HepG2 (cell line): ENCODE measurements at regions not wholly inside any gene's neighbourhood (a gene's known extent, or its start where the extent isn't known, plus 50 kb on each side); places are given as distances from the start of the nearest gene placed in this dataset.

Experiments used
- ATAC-seq: fragments of 200-7000 bp; cut with Tn5 transposase; 3 replicates; pipeline ENCODE4 v1.9.1; 2020; ENCODE audit warnings: mild to moderate bottlenecking, moderate library complexity
- BruUV-seq: library from RNA; stranded (reverse); fragments of 400-500 nt; replicated peaks from 2 replicates; lab custom pipeline; 2021; lab: Mats Ljungman, UMichigan
- CTCF ChIA-PET: fragments of 300-600 bp; formaldehyde crosslinking; extraction: SDS; loops from one replicate; lab custom pipeline; 2021; ENCODE audit warnings: low total read pairs, inconsistent platforms, low intra/inter-chr PET ratio; lab: Yijun Ruan, JAX
- POLR2A ChIA-PET: fragments of 350-600 bp; sonication (Branson Sonifier 250); formaldehyde crosslinking; loops from one replicate; lab custom pipeline; 2020; ENCODE audit warnings: antibody characterized with exemption, inconsistent platforms; lab: Yijun Ruan, JAX
- DNase-seq: peaks from one replicate; pipeline ENCODE4 v3.0.0-alpha.2; 2015; ENCODE audit warnings: low spot score
- FAIRE-seq: peaks from 3 replicates; lab custom pipeline; 2011; peaks lifted over from hg19 to GRCh38; lab: Jason Lieb, UNC
- H2AFZ ChIP-seq: one replicate; pipeline ENCODE4 v1.6.1; 2011; ENCODE audit warnings: low read length, inconsistent platforms
- H3K27ac ChIP-seq: fragments of 300-600 bp; 3 replicates; pipeline ENCODE4 v1.8.0; 2011; ENCODE audit warnings: mixed run types, mild to moderate bottlenecking, mixed read lengths, low read length, inconsistent platforms; ENCODE audit not compliant: insufficient read depth; ENCODE audit errors: extremely low read length
- H3K27me3 ChIP-seq, 2 experiments: fragments of 200-600 bp in 1 of 2; 2 replicates in 1 of 2; 3 replicates in 1 of 2; pipeline versions ENCODE4 v1.6.0 to v1.8.0; 2011; ENCODE audit warnings: low read length in 2 of 2, mild to moderate bottlenecking in 2 of 2, moderate library complexity in 2 of 2, inconsistent platforms in 1 of 2; ENCODE audit not compliant: insufficient read depth in 2 of 2, control insufficient read depth in 1 of 2
- H3K36me3 ChIP-seq, 2 experiments: fragments of 200-600 bp in 1 of 2; replicated peaks in 1 of 2; 2 replicates in 1 of 2; 3 replicates in 1 of 2; pipeline versions ENCODE4 v1.5.1 to v1.8.0; 2011; ENCODE audit warnings: low read length in 2 of 2, inconsistent platforms in 1 of 2; ENCODE audit not compliant: insufficient read depth in 2 of 2, control insufficient read depth in 1 of 2
- H3K4me1 ChIP-seq: 2 replicates; pipeline ENCODE4 v1.5.1; 2012; ENCODE audit warnings: low read length, inconsistent platforms; ENCODE audit not compliant: insufficient read depth
- H3K4me2 ChIP-seq: 2 replicates; pipeline ENCODE4 v1.6.0; 2011; ENCODE audit warnings: low read depth, low read length, inconsistent platforms
- H3K4me3 ChIP-seq, 3 experiments: fragments of 200-600 bp in 1 of 3; sonication (generic), shearing (Covaris generic) in 1 of 3; replicated peaks in 1 of 3; 2 replicates each; pipeline ENCODE4 v1.5.1; 2011 to 2016; ENCODE audit warnings: low read length in 3 of 3, inconsistent platforms in 2 of 3, low read depth in 2 of 3, mild to moderate bottlenecking in 2 of 3, control low read depth in 1 of 3, mixed read lengths in 1 of 3; ENCODE audit not compliant: insufficient read depth in 1 of 3
- H3K79me2 ChIP-seq: one replicate; pipeline ENCODE4 v1.6.1; 2011; ENCODE audit warnings: low read length, inconsistent platforms; ENCODE audit not compliant: insufficient read depth
- H3K9ac ChIP-seq: 2 replicates; pipeline ENCODE4 v1.6.0; 2011; ENCODE audit warnings: mild to moderate bottlenecking, low read depth, low read length, inconsistent platforms; ENCODE audit not compliant: insufficient read depth
- H3K9me3 ChIP-seq: 2 replicates; pipeline ENCODE4 v1.5.1; 2012; ENCODE audit warnings: mild to moderate bottlenecking, low read length
- H4K20me1 ChIP-seq: 2 replicates; pipeline ENCODE4 v1.6.0; 2011; ENCODE audit warnings: inconsistent platforms, mild to moderate bottlenecking, low read length, moderate library complexity; ENCODE audit not compliant: insufficient read depth
- KAT2B ChIP-seq: fragments of 150-350 bp; IDR thresholded peaks from 2 replicates; pipeline ENCODE4 v1.6.1; 2014; ENCODE audit warnings: low read depth, low read length, borderline replicate concordance
- NFYB ChIP-seq: sonication (generic); formaldehyde crosslinking; IDR thresholded peaks from 2 replicates; pipeline ENCODE4 v1.4.0; 2020; ENCODE audit warnings: missing genetic modification reagents
- SYNCRIP ChIP-seq: fragments of 200-400 bp; formaldehyde crosslinking; IDR thresholded peaks from 2 replicates; pipeline ENCODE4 v1.6.1; 2018; ENCODE audit warnings: mild to moderate bottlenecking, low read depth, low read length; ENCODE audit not compliant: insufficient read depth
- ZIK1 ChIP-seq: sonication (generic); formaldehyde crosslinking; IDR thresholded peaks from 2 replicates; pipeline ENCODE4 v1.5.0; 2020; ENCODE audit warnings: mild to moderate bottlenecking, low read depth, missing genetic modification reagents, borderline replicate concordance
- ZNF232 ChIP-seq: sonication (generic); formaldehyde crosslinking; IDR thresholded peaks from 2 replicates; pipeline ENCODE4 v1.4.0; 2020; ENCODE audit warnings: missing genetic modification reagents, borderline replicate concordance
- ZNF383 ChIP-seq: sonication (generic); formaldehyde crosslinking; IDR thresholded peaks from 2 replicates; pipeline ENCODE4 v1.4.0; 2020; ENCODE audit warnings: missing genetic modification reagents, mild to moderate bottlenecking, borderline replicate concordance
- ZNF7 ChIP-seq: IDR thresholded peaks from 2 replicates; pipeline ENCODE4 v1.6.1; 2016; ENCODE audit warnings: missing biosample characterization, missing genetic modification reagents
- ZNF766 ChIP-seq: sonication (generic); formaldehyde crosslinking; IDR thresholded peaks from 2 replicates; pipeline ENCODE4 v1.5.0; 2020; ENCODE audit warnings: missing genetic modification reagents, borderline replicate concordance
- ZNF781 ChIP-seq: sonication (generic); formaldehyde crosslinking; IDR thresholded peaks from 2 replicates; pipeline ENCODE4 v1.5.1; 2020; ENCODE audit warnings: borderline replicate concordance, mild to moderate bottlenecking, missing genetic modification reagents; ENCODE audit errors: not compliant biosample characterization
- WGBS: methylation state at CpG from one replicate; pipeline ENCODE4 v1.1.6; 2017; ENCODE audit warnings: low lambda C conversion rate; 5-methylcytosine and 5-hydroxymethylcytosine counted together
- in situ Hi-C: cut with HindIII; loops from 2 replicates; pipeline ENCODE4 v1.10.0; 2017; ENCODE audit warnings: low pct_unique_long_range_greater_than_20kb; ENCODE audit not compliant: extremely low pct_ligation_motif_present
- intact Hi-C: fragments of 100-400 bp; cut with micrococcal nuclease; formaldehyde crosslinking; loops from one replicate; pipeline ENCODE4 v1.10.0; 2022; ENCODE audit not compliant: unreplicated experiment
- TF ChIP-seq, protein P1 (sequence below): sonication (generic); formaldehyde crosslinking; IDR thresholded peaks from 2 replicates; pipeline ENCODE4 v1.9.0; 2021; ENCODE audit warnings: mild to moderate bottlenecking, missing genetic modification reagents
- TF ChIP-seq, protein P2 (sequence below): sonication (generic); formaldehyde crosslinking; IDR thresholded peaks from 2 replicates; pipeline ENCODE4 v1.4.0; 2020; ENCODE audit warnings: missing genetic modification reagents, mild to moderate bottlenecking, borderline replicate concordance
- TF ChIP-seq, protein P3 (sequence below): IDR thresholded peaks from 2 replicates; pipeline ENCODE4 v1.6.1; 2016; ENCODE audit warnings: missing compliant biosample characterization, missing genetic modification reagents, borderline replicate concordance
- TF ChIP-seq, protein P4 (sequence below): sonication (generic); formaldehyde crosslinking; IDR thresholded peaks from 2 replicates; pipeline ENCODE4 v1.4.0; 2020; ENCODE audit warnings: low read depth, mild to moderate bottlenecking, missing genetic modification reagents

DNA sequence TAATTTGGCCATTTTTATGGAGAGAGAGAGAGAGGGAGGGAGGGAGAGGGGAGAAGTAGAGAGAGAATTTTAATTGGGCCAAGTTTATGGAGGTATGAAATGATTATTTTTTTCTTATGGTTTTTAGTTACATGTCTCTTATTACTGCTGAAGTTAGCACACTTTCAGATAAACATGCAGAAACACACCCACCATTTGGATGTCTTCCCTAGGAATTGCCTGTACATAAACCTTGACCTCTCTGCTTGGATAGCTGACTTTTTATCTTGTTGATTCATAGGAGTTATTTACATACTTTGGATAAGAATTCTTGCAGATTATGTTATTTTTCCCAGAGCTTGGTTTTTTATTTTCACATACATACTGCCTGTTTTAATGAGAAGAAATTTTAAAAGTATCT lies 310.2 kb upstream of the ADAMTS5 start (continued):
- TF ChIP-seq, protein P1, sequence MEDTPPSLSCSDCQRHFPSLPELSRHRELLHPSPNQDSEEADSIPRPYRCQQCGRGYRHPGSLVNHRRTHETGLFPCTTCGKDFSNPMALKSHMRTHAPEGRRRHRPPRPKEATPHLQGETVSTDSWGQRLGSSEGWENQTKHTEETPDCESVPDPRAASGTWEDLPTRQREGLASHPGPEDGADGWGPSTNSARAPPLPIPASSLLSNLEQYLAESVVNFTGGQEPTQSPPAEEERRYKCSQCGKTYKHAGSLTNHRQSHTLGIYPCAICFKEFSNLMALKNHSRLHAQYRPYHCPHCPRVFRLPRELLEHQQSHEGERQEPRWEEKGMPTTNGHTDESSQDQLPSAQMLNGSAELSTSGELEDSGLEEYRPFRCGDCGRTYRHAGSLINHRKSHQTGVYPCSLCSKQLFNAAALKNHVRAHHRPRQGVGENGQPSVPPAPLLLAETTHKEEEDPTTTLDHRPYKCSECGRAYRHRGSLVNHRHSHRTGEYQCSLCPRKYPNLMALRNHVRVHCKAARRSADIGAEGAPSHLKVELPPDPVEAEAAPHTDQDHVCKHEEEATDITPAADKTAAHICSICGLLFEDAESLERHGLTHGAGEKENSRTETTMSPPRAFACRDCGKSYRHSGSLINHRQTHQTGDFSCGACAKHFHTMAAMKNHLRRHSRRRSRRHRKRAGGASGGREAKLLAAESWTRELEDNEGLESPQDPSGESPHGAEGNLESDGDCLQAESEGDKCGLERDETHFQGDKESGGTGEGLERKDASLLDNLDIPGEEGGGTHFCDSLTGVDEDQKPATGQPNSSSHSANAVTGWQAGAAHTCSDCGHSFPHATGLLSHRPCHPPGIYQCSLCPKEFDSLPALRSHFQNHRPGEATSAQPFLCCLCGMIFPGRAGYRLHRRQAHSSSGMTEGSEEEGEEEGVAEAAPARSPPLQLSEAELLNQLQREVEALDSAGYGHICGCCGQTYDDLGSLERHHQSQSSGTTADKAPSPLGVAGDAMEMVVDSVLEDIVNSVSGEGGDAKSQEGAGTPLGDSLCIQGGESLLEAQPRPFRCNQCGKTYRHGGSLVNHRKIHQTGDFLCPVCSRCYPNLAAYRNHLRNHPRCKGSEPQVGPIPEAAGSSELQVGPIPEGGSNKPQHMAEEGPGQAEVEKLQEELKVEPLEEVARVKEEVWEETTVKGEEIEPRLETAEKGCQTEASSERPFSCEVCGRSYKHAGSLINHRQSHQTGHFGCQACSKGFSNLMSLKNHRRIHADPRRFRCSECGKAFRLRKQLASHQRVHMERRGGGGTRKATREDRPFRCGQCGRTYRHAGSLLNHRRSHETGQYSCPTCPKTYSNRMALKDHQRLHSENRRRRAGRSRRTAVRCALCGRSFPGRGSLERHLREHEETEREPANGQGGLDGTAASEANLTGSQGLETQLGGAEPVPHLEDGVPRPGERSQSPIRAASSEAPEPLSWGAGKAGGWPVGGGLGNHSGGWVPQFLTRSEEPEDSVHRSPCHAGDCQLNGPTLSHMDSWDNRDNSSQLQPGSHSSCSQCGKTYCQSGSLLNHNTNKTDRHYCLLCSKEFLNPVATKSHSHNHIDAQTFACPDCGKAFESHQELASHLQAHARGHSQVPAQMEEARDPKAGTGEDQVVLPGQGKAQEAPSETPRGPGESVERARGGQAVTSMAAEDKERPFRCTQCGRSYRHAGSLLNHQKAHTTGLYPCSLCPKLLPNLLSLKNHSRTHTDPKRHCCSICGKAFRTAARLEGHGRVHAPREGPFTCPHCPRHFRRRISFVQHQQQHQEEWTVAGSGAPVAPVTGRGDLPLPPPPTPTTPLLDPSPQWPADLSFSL (CRISPR knock-in tag), result no peak
- TF ChIP-seq ZNF232 (no peak), ZNF766 (CRISPR knock-in tag) (no peak)
- TF ChIP-seq, protein P2, sequence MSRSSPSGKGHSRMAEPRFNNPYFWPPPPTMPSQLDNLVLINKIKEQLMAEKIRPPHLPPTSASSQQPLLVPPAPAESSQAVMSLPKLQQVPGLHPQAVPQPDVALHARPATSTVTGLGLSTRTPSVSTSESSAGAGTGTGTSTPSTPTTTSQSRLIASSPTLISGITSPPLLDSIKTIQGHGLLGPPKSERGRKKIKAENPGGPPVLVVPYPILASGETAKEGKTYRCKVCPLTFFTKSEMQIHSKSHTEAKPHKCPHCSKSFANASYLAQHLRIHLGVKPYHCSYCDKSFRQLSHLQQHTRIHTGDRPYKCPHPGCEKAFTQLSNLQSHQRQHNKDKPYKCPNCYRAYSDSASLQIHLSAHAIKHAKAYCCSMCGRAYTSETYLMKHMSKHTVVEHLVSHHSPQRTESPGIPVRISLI, result no peak

DNA sequence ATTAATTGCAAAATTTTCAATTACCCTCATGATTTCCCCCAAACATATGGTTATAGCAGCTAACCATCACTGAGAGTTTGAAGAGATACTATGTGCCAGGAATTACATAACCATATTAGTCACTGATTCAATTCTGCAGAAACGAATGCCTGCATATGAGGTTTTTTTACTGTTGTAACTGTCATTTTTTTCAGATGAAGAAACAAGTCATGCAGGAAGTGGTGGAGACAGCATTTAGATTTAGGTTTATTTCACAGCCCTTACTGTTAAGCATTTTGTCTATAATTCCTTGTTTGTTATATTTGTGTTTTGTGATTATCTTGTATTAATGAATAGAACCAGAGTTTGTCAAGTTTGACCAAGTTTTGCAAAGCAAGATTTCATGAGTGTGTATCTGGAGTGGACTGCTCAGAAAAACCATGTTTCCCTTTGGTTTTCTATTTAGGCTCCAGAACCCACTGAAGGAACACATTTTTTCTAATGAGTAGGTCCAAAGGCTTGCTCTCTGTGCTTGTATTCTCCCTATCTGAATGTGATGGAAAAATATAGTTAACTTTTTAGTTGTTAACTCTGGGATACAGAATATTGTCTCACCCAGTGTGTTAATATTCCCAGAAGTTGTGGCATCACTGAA lies 308.5 kb upstream of the ADAMTS5 start:
- DNase-seq (no peak), FAIRE-seq (no peak), ATAC-seq (no peak)
- ChIA-PET POLR2A (no interaction called here), CTCF (no interaction called here)
- Histone ChIP-seq H3K4me1 (no peaks in the 10 kb centered on the region), H3K4me3 (no peak overlapping the region), H3K27ac (no peak overlapping the region), H3K9me3 (peaks cover 67% of the 10 kb centered on the region), H3K79me2 (no peaks in the 10 kb centered on the region), H3K36me3 (no peaks in the 10 kb centered on the region), H4K20me1 (no peaks in the 10 kb centered on the region), H3K4me2 (no peak overlapping the region), H3K27me3 (no peaks in the 10 kb centered on the region), H3K9ac (no peak overlapping the region), H2AFZ (no peak overlapping the region)
- no TSS peak for BruUV-seq
- 0% methylated on average over 1 of the region's 1 CpG for WGBS
- in situ Hi-C loops (no loop called here), intact Hi-C loops (no loop called here)
- no peak for TF ChIP-seq ZNF781 (CRISPR knock-in tag)
- no peak for TF ChIP-seq ZIK1 (CRISPR knock-in tag)
- TF ChIP-seq ZNF383, result no peak
- TF ChIP-seq ZNF7 (CRISPR knock-in tag), result no peak
- TF ChIP-seq, protein P3, sequence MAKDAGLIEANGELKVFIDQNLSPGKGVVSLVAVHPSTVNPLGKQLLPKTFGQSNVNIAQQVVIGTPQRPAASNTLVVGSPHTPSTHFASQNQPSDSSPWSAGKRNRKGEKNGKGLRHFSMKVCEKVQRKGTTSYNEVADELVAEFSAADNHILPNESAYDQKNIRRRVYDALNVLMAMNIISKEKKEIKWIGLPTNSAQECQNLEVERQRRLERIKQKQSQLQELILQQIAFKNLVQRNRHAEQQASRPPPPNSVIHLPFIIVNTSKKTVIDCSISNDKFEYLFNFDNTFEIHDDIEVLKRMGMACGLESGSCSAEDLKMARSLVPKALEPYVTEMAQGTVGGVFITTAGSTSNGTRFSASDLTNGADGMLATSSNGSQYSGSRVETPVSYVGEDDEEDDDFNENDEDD (CRISPR knock-in tag), result no peak
- TF ChIP-seq, protein P4, sequence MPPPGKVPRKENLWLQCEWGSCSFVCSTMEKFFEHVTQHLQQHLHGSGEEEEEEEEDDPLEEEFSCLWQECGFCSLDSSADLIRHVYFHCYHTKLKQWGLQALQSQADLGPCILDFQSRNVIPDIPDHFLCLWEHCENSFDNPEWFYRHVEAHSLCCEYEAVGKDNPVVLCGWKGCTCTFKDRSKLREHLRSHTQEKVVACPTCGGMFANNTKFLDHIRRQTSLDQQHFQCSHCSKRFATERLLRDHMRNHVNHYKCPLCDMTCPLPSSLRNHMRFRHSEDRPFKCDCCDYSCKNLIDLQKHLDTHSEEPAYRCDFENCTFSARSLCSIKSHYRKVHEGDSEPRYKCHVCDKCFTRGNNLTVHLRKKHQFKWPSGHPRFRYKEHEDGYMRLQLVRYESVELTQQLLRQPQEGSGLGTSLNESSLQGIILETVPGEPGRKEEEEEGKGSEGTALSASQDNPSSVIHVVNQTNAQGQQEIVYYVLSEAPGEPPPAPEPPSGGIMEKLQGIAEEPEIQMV (CRISPR knock-in tag), result no peak
- no peak for TF ChIP-seq SYNCRIP
- no peak for TF ChIP-seq KAT2B
- no peak for TF ChIP-seq NFYB (CRISPR knock-in tag)
